ENCODE measurements at regions not wholly inside any gene's neighbourhood (a gene's known extent, or its start where the extent isn't known, plus 50 kb on each side); places are given as distances from the start of the nearest gene placed in this dataset.
"Not testable (repeated sequence)": the region's sequence is repeated elsewhere in the genome, so short reads cannot be mapped to it uniquely, and the experiment has no call there.

GRCh38 chr9:30103647-30104394 is 2280.6 kb upstream of the ACO1 start:
- no peaks in the 10 kb centered on the region for H3K4me1 Mint-ChIP-seq
- no peak overlapping the region for H3K4me3 ChIP-seq (ENCODE audit: low read length)
- H3K36me3 ChIP-seq (ENCODE audit: control insufficient read depth, insufficient read depth, low read length) = no peaks in the 10 kb centered on the region
- no peak overlapping the region for H3K27ac Mint-ChIP-seq
- intact Hi-C loops (cut with micrococcal nuclease) = no loop called here
- no peaks in the 10 kb centered on the region for H3K27me3 Mint-ChIP-seq (ENCODE audit: low read depth in 2 of 2)
- peaks cover 6 to 10% of the 10 kb centered on the region in 2 donors for H3K9me3 Mint-ChIP-seq
- no peaks in the 10 kb centered on the region for H3K9me3 ChIP-seq (ENCODE audit: control insufficient read depth, insufficient read depth, low read length)
- H3K4me1 ChIP-seq (ENCODE audit: control insufficient read depth, insufficient read depth, low read length) = no peaks in the 10 kb centered on the region
- DNase-seq = no peak
- ATAC-seq = no peak
- H3K4me3 Mint-ChIP-seq = no peak overlapping the region
- H3K27me3 ChIP-seq (ENCODE audit: control insufficient read depth, insufficient read depth, low read length) = no peaks in the 10 kb centered on the region
- no peak for TF ChIP-seq CTCF (IDR thresholded peaks at IDR 0.05)
- no peak overlapping the region for H3K27ac ChIP-seq (ENCODE audit: low read length)
- peaks cover 7% of the 10 kb centered on the region for H3K36me3 Mint-ChIP-seq
- 80% methylated on average over 1 of the region's 2 CpGs for WGBS (ENCODE audit: insufficient coverage)

- H3K27me3 Mint-ChIP-seq (ENCODE audit: low read depth in 2 of 2); H3K9me3 Mint-ChIP-seq; intact Hi-C loops (cut with micrococcal nuclease); H3K4me3 Mint-ChIP-seq; H3K36me3 ChIP-seq (ENCODE audit: control insufficient read depth, insufficient read depth, low read length); ATAC-seq; H3K4me3 ChIP-seq (ENCODE audit: low read length); H3K4me1 ChIP-seq (ENCODE audit: control insufficient read depth, insufficient read depth, low read length); H3K4me1 Mint-ChIP-seq; H3K36me3 Mint-ChIP-seq; H3K27ac ChIP-seq (ENCODE audit: low read length); H3K9me3 ChIP-seq (ENCODE audit: control insufficient read depth, insufficient read depth, low read length); H3K27ac Mint-ChIP-seq; DNase-seq; H3K27me3 ChIP-seq (ENCODE audit: control insufficient read depth, insufficient read depth, low read length): not testable (repeated sequence)
- WGBS (ENCODE audit: insufficient coverage) = 90% methylated on average over 6 of the region's 8 CpGs
These were observed 2277.3 kb upstream of the ACO1 start for GRCh38 chr9:30107134-30107533.

GRCh38 chr9:30116673-30117217 is 2267.7 kb upstream of the ACO1 start:
- no peak overlapping the region for H3K27ac Mint-ChIP-seq

GRCh38 chr9:30120666-30121065 is 2263.8 kb upstream of the ACO1 start:
- Histone ChIP-seq H3K4me1 (ENCODE audit: control insufficient read depth, insufficient read depth, low read length) (no peaks in the 10 kb centered on the region), H3K9me3 (ENCODE audit: control insufficient read depth, insufficient read depth, low read length) (peaks cover 7% of the 10 kb centered on the region), H3K36me3 (ENCODE audit: control insufficient read depth, insufficient read depth, low read length) (no peaks in the 10 kb centered on the region), H3K27ac (ENCODE audit: low read length) (no peak overlapping the region), H3K4me3 (ENCODE audit: low read length) (no peak overlapping the region), H3K27me3 (ENCODE audit: control insufficient read depth, insufficient read depth, low read length) (no peaks in the 10 kb centered on the region)
- Mint-ChIP-seq H3K9me3 (peaks cover 3 to 7% of the 10 kb centered on the region in 2 donors), H3K4me3 (no peak overlapping the region), H3K36me3 (no peaks in the 10 kb centered on the region), H3K27ac (no peak overlapping the region), H3K4me1 (no peaks in the 10 kb centered on the region), H3K27me3 (ENCODE audit: low read depth in 2 of 2) (no peaks in the 10 kb centered on the region)
- WGBS (ENCODE audit: insufficient coverage) = 84% methylated on average over 5 of the region's 5 CpGs
- intact Hi-C loops (cut with micrococcal nuclease) = no loop called here
- no peak for DNase-seq
- TF ChIP-seq CTCF (IDR thresholded peaks at IDR 0.05) = no peak
- ATAC-seq = no peak

More at GRCh38 chr9:30116673-30117217, 2267.7 kb upstream of the ACO1 start:
- no peak for TF ChIP-seq CTCF (IDR thresholded peaks at IDR 0.05)
- intact Hi-C loops (cut with micrococcal nuclease) = no loop called here
- Mint-ChIP-seq H3K36me3 (no peaks in the 10 kb centered on the region), H3K9me3 (peaks cover 3 to 10% of the 10 kb centered on the region in 2 donors), H3K4me3 (no peak overlapping the region), H3K4me1 (no peaks in the 10 kb centered on the region), H3K27me3 (ENCODE audit: low read depth in 2 of 2) (no peaks in the 10 kb centered on the region)
- DNase-seq = no peak
- Histone ChIP-seq H3K4me3 (ENCODE audit: low read length) (no peak overlapping the region), H3K27me3 (ENCODE audit: control insufficient read depth, insufficient read depth, low read length) (no peaks in the 10 kb centered on the region), H3K9me3 (ENCODE audit: control insufficient read depth, insufficient read depth, low read length) (peaks cover 7% of the 10 kb centered on the region), H3K4me1 (ENCODE audit: control insufficient read depth, insufficient read depth, low read length) (no peaks in the 10 kb centered on the region), H3K27ac (ENCODE audit: low read length) (no peak overlapping the region), H3K36me3 (ENCODE audit: control insufficient read depth, insufficient read depth, low read length) (no peaks in the 10 kb centered on the region)
- 88% methylated on average over 3 of the region's 3 CpGs for WGBS (ENCODE audit: insufficient coverage)
- ATAC-seq = no peak
